ENCODE measurements at regions not wholly inside any gene's neighbourhood (a gene's known extent, or its start where the extent isn't known, plus 50 kb on each side); places are given as distances from the start of the nearest gene placed in this dataset.
"Not testable (repeated sequence)": the region's sequence is repeated elsewhere in the genome, so short reads cannot be mapped to it uniquely, and the experiment has no call there.

DNA sequence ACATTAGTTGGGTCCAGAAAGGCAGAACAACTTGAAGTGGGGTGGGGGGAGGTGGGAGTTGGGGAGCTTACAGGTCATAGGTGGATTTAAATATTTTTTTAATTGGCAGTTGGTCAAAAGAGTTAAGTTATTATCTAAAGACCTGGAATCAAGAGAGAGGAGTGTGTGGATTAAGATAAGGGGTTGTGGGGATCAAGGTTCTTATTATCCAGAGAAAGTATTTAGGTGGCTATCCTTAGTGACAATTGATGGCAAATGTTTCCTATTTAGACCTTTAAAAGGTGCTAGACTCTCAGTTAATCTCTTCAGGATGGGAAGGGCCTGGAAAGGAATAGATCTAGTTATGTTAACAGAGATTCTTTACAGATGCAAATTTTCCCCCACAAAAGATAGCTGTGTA lies 120.7 kb upstream of the OR9Q1 start:
- H3K9me3 Mint-ChIP-seq: no peaks in the 10 kb centered on the region
- no peak overlapping the region for H3K4me3 Mint-ChIP-seq
- DNase-seq (no peak), ATAC-seq (replicated peaks) (no peak)
- peaks cover 9 to 14% of the 10 kb centered on the region in 2 donors for H3K4me1 Mint-ChIP-seq
- H3K27me3 Mint-ChIP-seq: peaks cover 23 to 24% of the 10 kb centered on the region in 2 donors
- H3K36me3 Mint-ChIP-seq: no peaks in the 10 kb centered on the region
- no peak overlapping the region for H3K27ac Mint-ChIP-seq

DNA sequence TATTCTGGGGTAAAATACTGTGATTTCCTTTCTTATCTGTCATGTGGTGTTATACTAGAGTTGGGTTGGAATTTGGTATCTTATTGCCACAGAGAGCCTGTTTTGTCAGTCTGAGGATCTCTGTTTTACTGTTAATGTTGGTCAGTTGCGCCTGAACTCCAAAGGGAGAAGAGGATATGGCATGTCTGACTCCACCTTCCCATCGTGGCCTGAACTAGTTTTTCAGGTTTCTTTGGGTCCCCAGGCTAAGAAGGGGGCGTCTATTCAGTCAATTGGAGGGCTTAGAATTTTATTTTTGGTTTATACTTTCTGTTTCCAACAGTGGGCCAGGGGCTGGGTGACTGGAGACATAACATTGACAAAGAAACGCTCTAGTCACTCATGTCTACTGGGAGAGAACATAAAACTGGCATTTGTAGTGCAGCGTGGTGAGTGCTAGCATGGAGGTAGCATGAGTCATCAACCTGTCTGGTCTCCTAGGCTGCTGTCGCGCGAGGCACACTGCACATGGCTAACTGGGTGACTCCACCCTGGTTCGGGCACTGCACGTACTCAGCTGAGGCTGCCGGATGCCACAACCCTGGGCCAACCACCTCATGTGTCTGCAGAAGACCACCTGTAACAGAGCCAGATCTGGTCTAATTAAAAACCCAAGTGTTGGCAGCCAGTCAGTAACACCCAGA lies 120.1 kb upstream of the OR9Q1 start:
- H3K27ac Mint-ChIP-seq: no peak overlapping the region
- H3K36me3 Mint-ChIP-seq: no peaks in the 10 kb centered on the region
- DNase-seq (no peak), ATAC-seq (replicated peaks) (peak; percentile 88 to 95)
- peaks cover 19 to 24% of the 10 kb centered on the region in 2 donors for H3K27me3 Mint-ChIP-seq
- peaks cover 9 to 10% of the 10 kb centered on the region in 2 donors for H3K4me1 Mint-ChIP-seq
- H3K4me3 Mint-ChIP-seq: no peak overlapping the region
- peaks cover 0 to 3% of the 10 kb centered on the region in 2 donors for H3K9me3 Mint-ChIP-seq

DNA sequence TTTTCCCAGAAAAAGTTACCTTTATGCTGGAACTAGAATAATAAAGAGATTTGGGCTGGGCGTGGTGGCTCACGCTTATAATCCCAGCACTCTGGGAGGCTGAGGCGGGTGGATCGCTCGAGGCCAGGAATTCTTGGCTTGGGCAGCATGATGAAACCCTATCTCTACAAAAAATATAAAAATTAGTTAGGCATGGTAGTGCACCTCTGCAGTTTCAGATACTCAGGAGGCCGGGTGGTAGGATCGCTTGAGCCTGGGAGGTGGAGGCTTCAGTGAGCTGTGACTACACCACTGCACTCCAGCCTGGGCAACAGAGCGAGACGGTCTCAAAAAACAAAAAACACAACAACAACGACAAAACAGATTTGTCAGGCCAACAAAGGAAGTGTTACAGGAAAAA lies 119.3 kb upstream of the OR9Q1 start:
- ATAC-seq (replicated peaks) (no peak), DNase-seq (no peak)
- no peak overlapping the region for H3K4me3 Mint-ChIP-seq
- no peak overlapping the region for H3K27ac Mint-ChIP-seq
- peaks cover 0 to 3% of the 10 kb centered on the region in 2 donors for H3K9me3 Mint-ChIP-seq
- H3K4me1 Mint-ChIP-seq: peaks cover 7 to 9% of the 10 kb centered on the region in 2 donors
- peaks cover 20 to 21% of the 10 kb centered on the region in 2 donors for H3K27me3 Mint-ChIP-seq
- no peaks in the 10 kb centered on the region for H3K36me3 Mint-ChIP-seq

DNA sequence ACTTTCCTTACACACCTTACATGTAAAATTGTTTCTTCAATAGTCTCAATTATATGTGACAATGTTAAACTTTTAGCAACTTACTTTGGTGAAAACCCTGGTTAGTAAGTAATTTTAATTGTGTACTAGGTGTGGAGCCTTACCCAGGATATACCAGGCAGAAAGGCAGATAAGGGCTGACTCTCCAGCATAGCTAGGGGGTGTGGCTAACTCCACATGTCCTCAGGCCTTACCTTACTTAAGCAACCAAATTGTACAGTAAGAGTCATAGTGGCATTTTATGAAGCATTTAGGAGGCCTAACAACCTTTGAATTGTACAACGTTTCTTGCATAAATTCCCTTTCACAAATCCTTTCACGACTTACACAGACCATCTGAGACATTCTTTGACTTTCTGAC lies 118.2 kb upstream of the OR9Q1 start:
- peaks cover 7 to 9% of the 10 kb centered on the region in 2 donors for H3K4me1 Mint-ChIP-seq
- H3K27me3 Mint-ChIP-seq: peaks cover 25 to 31% of the 10 kb centered on the region in 2 donors
- no peak overlapping the region for H3K27ac Mint-ChIP-seq
- peaks cover 0 to 3% of the 10 kb centered on the region in 2 donors for H3K9me3 Mint-ChIP-seq
- DNase-seq (no peak), ATAC-seq (replicated peaks) (no peak)
- H3K4me3 Mint-ChIP-seq: no peak overlapping the region
- H3K36me3 Mint-ChIP-seq: no peaks in the 10 kb centered on the region

DNA sequence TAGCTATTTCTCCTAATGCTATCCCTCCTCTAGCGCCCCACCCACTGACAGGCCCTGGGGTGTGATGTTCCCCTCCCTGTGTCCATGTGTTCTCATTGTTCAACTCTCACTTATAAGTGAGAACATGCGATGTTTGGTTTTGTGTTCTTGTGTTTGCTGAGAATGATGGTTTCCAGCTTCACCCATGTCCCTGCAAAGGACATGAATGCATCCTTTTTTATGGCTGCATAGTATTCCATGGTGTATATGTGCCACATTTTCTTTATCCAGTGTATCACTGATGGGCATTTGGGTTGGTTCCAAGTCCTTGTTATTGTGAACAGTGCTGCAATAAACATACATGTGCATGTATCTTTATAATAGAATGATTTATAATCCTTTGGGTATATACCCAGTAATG lies 115.3 kb upstream of the OR9Q1 start:
- peaks cover 20 to 38% of the 10 kb centered on the region in 2 donors for H3K27me3 Mint-ChIP-seq
- ATAC-seq (replicated peaks); H3K4me3 Mint-ChIP-seq; DNase-seq; H3K27ac Mint-ChIP-seq; H3K36me3 Mint-ChIP-seq; H3K9me3 Mint-ChIP-seq; H3K4me1 Mint-ChIP-seq: not testable (repeated sequence)

DNA sequence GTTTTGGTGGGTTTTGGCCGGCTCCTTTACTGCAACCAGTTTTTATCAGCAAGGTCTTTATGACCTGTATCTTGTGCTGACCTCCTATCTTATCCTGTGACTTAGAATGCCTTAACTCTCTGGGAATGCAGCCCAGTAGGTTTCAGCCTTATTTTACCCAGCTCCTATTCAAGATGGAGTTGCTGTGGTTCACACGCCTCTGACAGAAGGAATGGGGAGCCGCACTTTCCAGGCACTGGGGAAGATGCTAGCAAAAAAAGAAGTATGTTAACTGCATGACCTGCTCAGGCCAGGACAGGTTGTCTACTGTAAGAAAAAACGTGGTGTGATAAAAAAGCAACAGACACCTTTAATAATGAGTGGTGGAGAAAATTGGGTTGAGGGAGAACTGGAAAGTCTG lies 112.2 kb upstream of the OR9Q1 start:
- H3K4me1 Mint-ChIP-seq; ATAC-seq (replicated peaks); DNase-seq; H3K36me3 Mint-ChIP-seq; H3K9me3 Mint-ChIP-seq; H3K27ac Mint-ChIP-seq; H3K4me3 Mint-ChIP-seq: not testable (repeated sequence)
- H3K27me3 Mint-ChIP-seq: peaks cover 16 to 42% of the 10 kb centered on the region in 2 donors

DNA sequence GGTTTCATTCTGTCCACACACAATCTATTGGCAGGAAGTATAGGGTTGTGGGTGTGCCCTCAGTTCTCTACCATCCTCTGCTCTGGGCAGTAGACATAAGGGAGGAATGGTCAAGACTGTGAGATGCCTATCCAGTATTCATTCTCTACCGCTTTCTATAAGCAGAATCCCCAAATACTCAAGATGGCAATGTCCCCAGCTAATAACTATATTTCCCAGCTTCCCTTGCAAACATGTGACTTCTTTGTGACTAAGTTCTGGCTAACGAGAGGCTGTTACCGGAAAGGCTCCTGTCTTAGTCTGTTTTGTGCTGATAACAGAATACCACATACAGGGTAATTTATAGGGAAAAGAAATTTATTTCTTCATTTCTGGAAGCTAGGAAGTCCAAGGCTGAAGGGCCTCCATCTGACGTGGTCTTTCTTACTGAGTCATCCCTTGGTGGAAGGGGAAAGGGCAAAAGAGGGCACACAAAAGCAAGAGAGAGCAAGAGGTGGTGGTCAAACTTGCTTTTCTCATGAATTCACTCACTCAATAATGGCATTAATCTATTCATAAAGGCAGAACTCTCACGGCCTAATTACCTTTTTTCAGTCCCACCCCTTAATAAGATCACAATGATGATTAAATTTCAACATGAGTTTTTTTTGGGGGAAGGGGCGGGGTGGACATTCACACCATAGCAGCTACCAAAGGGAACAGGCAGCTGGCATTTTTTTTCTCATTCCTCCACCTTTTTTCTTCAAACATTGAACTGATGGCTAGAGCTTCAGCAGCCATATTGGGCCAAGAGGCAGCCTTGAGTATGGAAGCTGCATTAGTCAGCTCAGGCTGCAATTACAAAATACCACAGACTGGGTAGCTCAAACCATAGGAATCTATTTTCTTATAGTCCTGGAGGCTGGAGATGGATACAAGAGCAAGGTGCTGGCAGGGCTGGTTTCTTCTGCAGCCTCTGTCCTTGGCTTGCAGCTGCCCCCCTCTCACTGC lies 109.7 kb upstream of the OR9Q1 start:
- no peaks in the 10 kb centered on the region for H3K36me3 Mint-ChIP-seq
- no peak for DNase-seq
- H3K4me1 Mint-ChIP-seq: no peaks in the 10 kb centered on the region
- ATAC-seq (replicated peaks): no peak
- no peak overlapping the region for H3K27ac Mint-ChIP-seq
- peaks cover 24 to 52% of the 10 kb centered on the region in 2 donors for H3K27me3 Mint-ChIP-seq
- H3K9me3 Mint-ChIP-seq: no peaks in the 10 kb centered on the region
- no peak overlapping the region for H3K4me3 Mint-ChIP-seq

DNA sequence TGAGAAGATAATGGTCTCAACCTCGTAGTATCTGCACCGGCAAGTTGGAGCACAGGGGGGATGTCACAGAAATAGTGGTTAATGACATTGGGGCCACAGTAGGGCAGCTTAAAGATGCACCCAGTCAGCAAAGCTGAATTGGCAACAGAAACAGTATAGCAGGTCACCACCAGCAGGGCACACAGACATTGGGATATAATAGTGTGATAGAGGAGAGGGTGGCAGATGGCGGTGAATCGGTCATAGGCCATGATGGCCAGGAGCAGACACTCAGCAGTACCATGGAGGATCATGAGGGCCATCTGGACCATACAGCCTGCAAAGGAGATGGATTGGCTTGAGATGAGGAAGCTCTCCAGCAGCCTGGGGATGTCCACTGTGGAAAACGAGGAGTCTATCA lies 106.0 kb upstream of the OR9Q1 start:
- Mint-ChIP-seq H3K27me3 (peaks cover 12 to 47% of the 10 kb centered on the region in 2 donors), H3K4me3 (no peak overlapping the region), H3K27ac (no peak overlapping the region), H3K4me1 (no peaks in the 10 kb centered on the region), H3K9me3 (no peaks in the 10 kb centered on the region), H3K36me3 (no peaks in the 10 kb centered on the region)
- ATAC-seq (replicated peaks) (no peak), DNase-seq (no peak)

DNA sequence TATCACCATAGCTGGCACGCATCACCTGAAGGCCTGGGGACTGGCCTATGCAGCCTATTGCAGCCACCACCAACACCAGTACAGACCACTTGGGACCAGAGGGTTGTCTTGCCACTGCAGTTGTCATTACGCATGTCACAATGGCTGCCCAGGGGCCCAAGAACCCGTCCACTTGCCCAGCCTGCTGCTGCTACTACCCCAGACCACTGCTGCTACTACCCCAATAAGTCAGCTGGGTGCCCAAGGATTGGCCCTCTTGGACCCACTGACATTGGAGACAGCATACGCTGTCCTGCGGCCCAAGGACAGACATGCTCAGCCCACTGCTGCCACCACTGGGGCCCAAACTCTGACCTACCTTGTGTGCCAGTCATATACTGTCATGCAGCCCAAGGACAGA lies 102.7 kb upstream of the OR9Q1 start:
- peaks cover 12 to 34% of the 10 kb centered on the region in 2 donors for H3K27me3 Mint-ChIP-seq
- no peak overlapping the region for H3K27ac Mint-ChIP-seq
- DNase-seq: no peak
- no peaks in the 10 kb centered on the region for H3K4me1 Mint-ChIP-seq
- no peaks in the 10 kb centered on the region for H3K9me3 Mint-ChIP-seq
- ATAC-seq (replicated peaks): no peak
- no peak overlapping the region for H3K4me3 Mint-ChIP-seq
- no peaks in the 10 kb centered on the region for H3K36me3 Mint-ChIP-seq

DNA sequence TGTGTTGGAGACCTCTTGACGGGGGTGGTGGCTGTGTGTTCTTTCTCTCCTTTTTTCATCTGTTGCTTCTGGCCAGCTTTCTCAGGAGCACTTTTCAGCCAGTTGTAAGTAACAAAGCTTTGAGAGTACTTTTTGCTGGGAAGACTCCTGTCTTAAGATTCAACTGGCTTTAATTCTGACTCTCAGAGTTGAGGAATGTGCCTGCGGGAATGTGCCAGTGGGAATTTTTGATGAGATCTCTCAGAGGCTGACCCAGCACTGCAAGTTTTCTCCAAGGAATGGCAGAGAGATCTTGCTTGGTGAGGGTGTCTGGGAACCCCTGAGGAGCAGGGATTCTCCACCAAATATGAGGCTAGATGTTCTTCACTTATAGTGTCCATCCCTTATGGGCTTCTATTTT lies 91.6 kb upstream of the OR9Q1 start:
- ATAC-seq (replicated peaks): no peak
- Mint-ChIP-seq H3K4me3 (no peak overlapping the region), H3K27me3 (peaks cover 11% of the 10 kb centered on the region in 2 donors), H3K9me3 (no peaks in the 10 kb centered on the region), H3K27ac (no peak overlapping the region), H3K36me3 (no peaks in the 10 kb centered on the region), H3K4me1 (no peaks in the 10 kb centered on the region)
- DNase-seq: no peak

DNA sequence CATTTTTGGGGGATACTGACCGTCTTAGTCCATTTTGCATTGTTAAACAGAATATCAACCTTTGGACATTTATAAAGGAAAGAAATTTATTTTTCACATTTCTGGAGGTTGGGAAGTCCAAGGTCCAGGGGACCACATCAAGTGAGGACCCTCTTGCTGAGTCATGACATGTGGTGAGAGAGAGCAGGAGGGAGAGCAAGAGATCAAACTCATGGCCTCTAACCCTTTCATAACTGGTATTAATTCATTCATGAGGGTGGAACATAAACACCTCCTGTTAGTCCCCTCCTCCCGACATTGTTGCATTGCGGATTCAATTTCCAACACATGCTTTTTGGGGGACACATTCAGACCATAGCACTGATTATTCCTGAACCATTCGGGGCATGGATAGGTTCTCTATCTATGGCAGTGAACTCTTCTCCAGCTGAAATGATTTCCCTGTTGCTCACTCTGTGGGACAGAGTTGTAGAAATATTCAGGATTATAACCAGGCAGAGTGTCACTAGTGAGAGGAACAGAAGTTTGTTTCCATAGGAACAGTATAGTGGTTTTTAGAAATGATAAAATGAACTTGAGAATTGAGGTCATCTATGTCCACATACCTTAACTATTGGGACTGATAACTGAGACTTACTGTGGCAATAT lies 88.2 kb upstream of the OR9Q1 start:
- H3K27me3 Mint-ChIP-seq: peaks cover 3 to 6% of the 10 kb centered on the region in 2 donors
- H3K36me3 Mint-ChIP-seq: no peaks in the 10 kb centered on the region
- no peaks in the 10 kb centered on the region for H3K4me1 Mint-ChIP-seq
- H3K4me3 Mint-ChIP-seq: no peak overlapping the region
- DNase-seq (no peak), ATAC-seq (replicated peaks) (no peak)
- H3K9me3 Mint-ChIP-seq: no peaks in the 10 kb centered on the region
- H3K27ac Mint-ChIP-seq: no peak overlapping the region

DNA sequence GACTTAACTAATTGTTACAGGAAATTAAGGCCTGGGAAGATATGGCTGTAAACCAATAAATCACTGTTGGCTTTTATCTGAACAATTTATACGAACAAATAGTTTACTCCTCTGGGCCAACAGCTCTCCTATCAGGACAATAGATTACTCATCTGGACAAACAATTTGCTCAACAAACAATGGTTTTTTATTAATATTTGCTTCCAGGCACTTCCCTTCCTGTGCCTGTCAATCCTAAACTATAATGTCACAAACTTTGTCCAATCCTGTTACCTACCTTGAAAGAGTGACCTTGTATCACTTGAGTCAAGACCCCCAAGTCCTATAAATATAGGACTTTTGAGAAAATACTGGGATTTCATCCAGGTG lies 87.6 kb upstream of the OR9Q1 start:
- Mint-ChIP-seq H3K9me3 (no peaks in the 10 kb centered on the region), H3K4me3 (no peak overlapping the region), H3K4me1 (no peaks in the 10 kb centered on the region), H3K27ac (no peak overlapping the region), H3K27me3 (peaks cover 3 to 5% of the 10 kb centered on the region in 2 donors), H3K36me3 (no peaks in the 10 kb centered on the region)
- DNase-seq (no peak), ATAC-seq (replicated peaks) (no peak)

DNA sequence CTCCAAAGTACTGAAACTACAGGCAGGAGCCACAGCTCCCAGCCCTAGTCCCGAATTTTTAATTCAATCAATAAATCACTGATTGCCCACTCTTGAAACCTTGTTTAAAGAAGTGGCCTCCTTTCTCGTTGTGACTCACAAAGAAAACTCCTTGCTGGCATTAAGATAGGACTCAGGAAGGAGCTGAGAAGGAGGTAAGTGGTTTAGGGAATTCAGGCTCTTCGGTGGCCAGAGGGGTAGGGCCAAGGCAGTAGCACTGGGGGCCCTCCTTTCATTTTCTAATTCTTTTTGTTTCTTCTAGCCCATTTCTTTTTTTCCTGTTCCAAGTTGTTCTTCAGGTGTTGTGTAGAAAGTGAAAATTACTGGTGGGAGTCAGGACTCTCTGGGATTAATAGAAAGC lies 86.2 kb upstream of the OR9Q1 start:
- H3K36me3 Mint-ChIP-seq: no peaks in the 10 kb centered on the region
- no peaks in the 10 kb centered on the region for H3K9me3 Mint-ChIP-seq
- DNase-seq (no peak), ATAC-seq (replicated peaks) (no peak)
- H3K4me1 Mint-ChIP-seq: no peaks in the 10 kb centered on the region
- H3K4me3 Mint-ChIP-seq: no peak overlapping the region
- H3K27me3 Mint-ChIP-seq: peaks cover 0 to 13% of the 10 kb centered on the region in 2 donors
- no peak overlapping the region for H3K27ac Mint-ChIP-seq

DNA sequence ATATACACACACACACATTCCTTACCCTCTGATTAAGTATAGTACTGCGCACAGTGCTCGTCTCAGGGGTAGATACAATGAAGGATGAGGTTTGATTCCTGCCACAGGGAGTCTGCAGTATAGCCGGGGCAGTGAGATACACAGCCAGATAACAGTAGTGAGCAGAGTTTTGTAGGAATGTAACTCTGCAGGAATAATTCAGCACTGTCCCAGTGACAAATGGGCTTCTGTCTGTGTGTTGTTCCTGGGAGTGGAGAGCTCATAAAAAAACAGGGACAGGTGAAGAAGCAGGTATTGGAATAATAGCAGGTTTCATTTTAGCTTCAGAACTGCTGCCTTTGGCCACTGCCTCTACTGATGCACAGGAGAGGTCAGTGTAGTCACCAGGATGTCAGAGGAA lies 85.3 kb upstream of the OR9Q1 start:
- H3K27ac Mint-ChIP-seq: no peak overlapping the region
- DNase-seq (no peak), ATAC-seq (replicated peaks) (no peak)
- H3K27me3 Mint-ChIP-seq: peaks cover 0 to 17% of the 10 kb centered on the region in 2 donors
- no peak overlapping the region for H3K4me3 Mint-ChIP-seq
- no peaks in the 10 kb centered on the region for H3K36me3 Mint-ChIP-seq
- H3K9me3 Mint-ChIP-seq: no peaks in the 10 kb centered on the region
- H3K4me1 Mint-ChIP-seq: no peaks in the 10 kb centered on the region

All from stimulated activated naive B cell treated with anti-CD40 and anti-IgM and Interleukin-4, amounts not matched to agents 10 μg/mL and 1 μg/mL and 100 μg/mL, for 72 hours (primary cell).